Ramos (cell line): ENCODE measurements at regions not wholly inside any gene's neighbourhood (a gene's known extent, or its start where the extent isn't known, plus 50 kb on each side); places are given as distances from the start of the nearest gene placed in this dataset.
"Not testable (repeated sequence)": the region's sequence is repeated elsewhere in the genome, so short reads cannot be mapped to it uniquely, and the experiment has no call there.

Experiments used
- in situ Hi-C: fragments of 300-500 bp; cut with MboI; formaldehyde crosslinking; loops from one replicate; pipeline ENCODE4 v1.14.3; 2022; ENCODE audit warnings: low sequenced_read_pairs; ENCODE audit not compliant: unreplicated experiment

DNA sequence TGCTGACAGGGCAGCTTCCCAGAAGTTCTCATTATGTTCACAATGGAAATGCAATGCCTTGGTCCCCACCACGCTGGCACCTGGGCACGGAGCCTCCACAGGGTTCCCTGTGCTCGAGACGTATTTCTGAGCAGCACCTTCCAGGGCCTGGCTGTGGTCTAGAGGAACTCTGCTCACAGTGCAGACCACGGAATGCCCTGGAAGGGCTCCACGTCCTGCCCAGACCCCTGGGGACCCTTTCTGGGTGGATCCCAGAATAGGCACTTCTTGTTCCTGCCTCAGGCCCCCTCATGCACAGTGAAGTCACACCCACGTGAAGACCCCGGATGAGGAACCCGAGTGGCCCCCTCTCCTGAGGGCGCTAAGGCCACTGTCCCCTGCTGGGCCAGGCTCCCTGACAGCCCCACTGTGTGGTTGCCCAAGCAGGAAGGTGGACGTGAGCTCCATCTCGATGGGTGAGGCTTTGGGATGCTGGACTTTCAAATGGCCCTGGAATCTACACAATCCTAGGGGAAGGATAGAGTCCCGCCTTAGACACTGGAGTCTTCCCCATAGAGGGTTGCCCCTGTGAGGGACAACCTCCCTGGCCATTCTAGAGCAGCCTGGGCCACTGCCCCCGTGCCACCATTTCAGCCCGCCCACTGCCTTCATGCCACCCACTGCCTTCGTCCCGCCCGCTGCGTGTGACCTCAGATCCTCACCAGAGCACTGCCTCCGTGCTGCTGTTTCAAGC is 1106.8 kb downstream of the BRD1 start:
- in situ Hi-C loops = no loop called here

DNA sequence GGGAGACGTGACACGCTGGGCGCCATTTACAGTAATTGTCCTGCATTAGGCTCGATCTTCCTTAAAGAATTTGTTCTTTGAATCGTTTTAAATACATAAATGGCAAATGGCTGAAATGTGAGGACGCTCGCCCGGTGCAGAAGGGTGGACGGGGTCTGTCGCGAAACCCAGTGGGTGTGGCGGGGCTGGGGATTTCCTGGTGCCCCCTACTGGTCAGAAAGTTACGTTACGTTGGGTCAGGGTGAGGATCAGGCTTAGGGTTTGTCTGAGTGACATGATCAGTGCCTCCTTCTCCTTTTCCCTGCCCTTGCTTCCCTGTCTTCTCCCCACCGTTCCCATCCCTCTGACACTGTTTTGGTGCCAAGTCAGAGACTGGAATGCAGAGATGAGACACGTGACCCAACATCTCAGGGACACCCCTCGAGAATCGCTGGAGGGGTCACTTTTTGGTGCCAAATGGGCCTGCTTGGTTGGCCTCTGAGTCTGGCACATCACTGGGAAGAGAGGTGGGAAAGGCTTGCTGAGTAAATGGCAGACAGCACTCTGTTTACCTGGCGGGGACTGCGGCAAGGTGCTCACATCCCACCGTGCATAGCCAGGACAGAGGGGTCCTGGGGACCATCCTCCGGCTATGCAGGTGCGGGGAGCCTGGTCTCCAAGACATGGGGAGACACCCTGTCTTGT is 1107.6 kb downstream of the BRD1 start:
- in situ Hi-C loops = no loop called here

DNA sequence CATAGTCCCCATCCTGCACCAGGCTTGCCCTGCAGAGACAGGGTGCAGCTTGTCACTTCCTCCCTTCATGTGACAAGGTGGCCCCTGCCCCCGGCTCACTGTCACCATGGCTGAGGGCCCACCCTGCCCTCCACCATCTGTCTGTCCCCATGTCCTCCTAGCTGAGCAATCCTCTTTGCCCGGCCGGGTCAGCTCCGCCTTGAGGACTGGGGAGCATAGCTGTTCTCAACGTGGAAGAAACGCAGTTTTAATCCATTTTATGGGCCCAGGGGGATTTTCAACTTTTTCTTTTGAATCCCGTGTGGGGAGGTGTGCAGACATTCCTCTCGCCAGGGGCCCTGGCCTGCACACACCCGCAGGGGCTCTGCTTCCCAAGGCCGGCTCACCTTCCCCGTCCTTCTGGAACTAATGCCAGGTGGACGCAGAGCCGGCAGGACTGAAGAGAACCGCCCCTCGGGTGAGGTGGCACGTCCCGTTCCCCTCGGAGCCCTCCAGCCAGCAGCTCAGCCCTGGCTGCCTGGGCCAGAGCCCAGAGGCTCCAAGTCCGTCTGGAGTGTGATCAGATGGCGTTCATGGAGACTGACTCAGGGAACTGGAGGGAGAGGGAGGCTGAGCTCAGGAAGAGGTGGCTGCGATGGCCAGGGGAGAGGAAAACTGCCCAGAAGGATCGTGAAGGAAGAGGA is 1108.7 kb downstream of the BRD1 start:
- in situ Hi-C loops = no loop called here

DNA sequence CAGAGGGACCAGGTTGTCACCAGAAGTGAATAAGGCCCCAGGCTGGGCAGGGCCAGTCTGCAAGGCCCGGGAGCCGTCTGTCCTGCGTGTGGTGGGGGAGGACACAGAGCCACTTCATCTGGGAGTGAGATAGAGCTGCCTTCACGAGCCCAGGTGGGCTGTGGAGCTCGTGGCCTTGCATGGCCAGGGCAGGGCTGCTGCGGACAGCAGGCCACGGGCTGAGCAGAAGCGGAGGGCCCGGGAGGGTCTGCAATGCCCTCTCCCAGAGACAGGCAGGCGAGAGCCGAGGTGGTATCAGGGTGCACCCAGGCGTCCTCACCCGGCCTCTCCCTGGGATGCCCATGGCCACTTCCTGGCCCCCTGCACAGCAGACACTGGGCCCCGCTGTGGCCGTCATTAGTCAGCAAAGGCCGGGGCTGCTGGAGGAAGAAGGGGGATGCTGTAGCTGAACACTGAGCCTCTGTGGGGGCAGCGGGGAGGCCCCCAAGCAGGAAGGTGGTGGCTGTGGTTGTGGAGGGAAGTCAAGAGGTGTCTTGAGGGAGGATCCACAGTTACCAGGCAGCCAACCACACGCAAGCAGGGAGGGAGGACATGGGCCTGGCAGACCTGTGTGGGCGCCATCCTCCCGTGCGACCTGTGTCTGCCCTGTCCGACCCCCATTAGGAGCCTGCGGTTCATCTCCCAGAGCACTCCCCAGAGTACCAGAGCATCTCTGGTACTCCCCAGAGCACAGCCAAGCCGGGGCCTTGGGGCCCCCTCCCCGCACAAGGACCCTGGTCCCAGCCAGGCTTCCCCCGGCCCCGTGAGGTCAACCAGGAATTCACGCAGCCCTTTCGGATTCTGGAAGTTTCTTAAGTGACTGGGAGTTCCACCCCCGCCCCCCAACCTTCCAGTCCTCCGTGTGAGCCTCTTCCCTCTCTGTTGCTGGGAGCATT is 1109.5 kb downstream of the BRD1 start:
- in situ Hi-C loops = no loop called here

- in situ Hi-C loops = no loop called here
These were observed 1110.4 kb downstream of the BRD1 start for GRCh38 chr22:48717076-48717810.

DNA sequence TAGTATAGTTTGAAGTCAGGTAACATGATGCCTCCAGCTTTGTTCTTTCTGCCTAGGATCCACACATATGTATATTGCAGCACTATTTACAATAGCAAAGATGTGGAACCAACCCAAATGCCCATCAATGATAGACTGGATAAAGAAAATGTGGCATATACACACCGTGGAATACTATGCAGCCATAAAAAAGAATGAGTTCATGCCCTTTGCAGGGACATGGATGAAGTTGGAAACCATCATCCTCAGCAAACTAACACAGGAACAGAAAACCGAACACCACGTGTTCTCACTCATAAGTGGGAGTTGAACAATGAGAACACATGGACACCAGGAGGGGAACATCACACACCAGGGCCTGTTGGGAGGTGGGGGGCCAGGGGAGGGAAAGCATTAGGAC is 1111.5 kb downstream of the BRD1 start:
- in situ Hi-C loops = not testable (repeated sequence)

GRCh38 chr22:48715511-48715910 is 1112.2 kb downstream of the BRD1 start:
- in situ Hi-C loops = no loop called here

GRCh38 chr22:48714231-48714630 is 1113.4 kb downstream of the BRD1 start:
- in situ Hi-C loops = no loop called here

DNA sequence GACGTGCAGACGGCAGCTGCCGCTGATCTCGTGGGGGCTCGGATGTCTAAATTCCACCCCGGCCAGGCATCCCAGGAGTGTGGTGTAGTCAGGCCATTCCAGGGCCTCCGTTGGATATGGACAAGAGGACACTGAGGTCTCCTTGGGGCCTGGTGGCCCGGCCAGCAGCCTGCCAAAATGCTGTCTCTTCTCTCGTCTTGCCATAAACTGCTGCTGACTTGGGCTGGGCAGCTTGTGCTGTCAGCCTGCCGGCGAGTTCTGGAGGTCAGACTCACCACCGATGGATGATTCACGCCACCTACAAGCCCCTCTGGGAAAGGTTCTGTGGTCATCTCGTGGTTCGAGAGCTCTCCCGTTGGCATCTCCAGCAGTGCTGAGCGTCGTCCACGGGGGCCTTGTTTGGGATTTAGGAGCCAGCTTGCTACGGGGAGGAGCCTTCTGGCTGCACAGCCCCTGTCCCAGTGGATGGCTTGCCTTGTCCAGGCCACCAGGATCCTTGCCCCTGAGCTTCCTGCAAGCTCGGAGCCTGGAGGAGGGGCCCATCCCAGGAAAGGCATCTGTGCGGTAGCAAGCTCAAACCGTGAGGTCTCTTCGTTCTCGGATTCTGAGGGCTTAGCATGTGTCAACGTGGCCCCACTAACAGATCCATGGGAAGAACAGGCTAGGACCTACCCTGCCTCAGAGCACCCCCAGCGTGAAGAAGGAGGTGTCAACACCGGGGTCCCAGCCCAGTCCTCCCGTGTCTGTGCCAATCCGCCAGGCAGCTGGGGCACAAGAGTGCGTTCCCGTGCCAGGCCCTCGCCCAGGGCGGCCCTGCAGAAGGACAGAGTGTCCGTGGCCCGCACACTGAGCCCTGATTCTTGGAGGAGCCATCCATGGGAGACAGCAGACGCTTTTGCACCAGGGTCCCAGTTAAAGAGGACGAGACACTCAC is 1114.1 kb downstream of the BRD1 start:
- in situ Hi-C loops = no loop called here

DNA sequence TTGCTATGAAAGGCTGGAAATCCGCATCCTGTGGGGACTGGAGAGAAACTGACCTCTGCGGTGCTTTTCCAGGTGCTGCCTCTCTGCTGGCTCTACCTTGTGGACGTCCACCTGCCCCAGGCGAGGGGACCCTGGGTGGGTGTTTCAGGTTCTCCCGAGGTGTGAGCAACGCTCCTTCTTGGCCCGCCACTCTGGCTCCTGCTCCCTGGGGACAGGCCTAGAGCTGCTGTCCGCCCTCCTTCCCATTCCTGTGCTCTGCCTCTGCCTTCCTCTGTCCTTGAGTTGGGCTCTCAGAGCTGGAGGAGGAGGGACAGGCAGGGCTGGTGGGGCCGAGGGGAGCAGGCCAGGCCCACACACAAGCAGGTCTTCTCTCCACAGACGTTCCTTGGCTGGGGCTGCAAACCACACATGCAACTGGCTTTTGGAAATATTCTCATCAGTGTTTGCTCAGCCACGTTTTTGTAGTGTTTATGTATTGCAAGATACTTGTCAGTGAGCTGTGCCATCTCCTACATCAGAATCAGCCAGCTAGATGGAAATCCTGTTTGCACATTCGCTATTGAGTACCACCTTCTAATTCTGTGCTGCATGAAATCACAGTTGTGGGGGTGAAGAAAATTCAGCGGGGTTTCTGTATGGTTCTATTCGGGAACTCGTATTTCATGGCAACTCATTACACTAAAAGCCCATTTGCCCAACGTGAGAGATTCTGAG is 1115.0 kb downstream of the BRD1 start:
- in situ Hi-C loops = no loop called here

DNA sequence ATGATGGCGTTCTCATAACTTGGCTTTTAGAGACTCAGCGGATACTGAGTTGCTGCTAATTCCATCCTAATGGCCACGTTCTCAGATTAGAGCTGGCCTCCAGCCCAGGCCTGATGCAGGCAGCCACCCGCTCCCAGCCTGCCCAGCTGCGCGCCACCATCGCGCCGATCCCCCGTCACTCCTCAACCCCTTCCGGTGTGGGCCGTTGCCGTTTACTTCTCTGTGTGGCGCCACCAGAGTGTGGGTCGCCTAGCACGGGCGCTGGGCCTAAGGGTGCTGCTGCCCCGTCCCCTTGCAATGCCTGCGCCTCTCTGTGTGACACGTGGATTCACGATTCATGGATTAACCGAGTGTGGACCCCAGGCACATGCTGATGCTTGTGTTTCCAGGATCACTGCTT is 1116.0 kb downstream of the BRD1 start:
- in situ Hi-C loops = no loop called here

DNA sequence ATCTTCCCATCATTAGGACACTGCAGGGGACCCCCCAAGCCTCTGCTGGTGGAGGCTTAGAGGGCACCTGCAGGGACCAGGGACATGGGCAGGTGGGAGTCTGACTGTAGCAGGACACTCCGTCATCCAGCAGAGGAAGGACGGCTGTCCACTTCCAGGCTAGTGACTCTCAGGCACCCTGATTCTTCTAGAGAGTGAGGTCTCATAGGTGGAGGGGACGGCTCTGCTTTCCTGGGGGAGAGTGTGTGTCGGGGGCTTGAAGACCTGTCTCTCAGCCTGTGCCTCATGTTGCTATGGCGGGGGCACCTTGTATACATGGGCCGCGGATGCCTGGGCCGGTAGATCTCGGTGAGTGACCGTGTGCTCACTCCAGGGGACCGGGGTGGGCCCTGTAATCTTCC is 1116.6 kb downstream of the BRD1 start:
- in situ Hi-C loops = no loop called here

DNA sequence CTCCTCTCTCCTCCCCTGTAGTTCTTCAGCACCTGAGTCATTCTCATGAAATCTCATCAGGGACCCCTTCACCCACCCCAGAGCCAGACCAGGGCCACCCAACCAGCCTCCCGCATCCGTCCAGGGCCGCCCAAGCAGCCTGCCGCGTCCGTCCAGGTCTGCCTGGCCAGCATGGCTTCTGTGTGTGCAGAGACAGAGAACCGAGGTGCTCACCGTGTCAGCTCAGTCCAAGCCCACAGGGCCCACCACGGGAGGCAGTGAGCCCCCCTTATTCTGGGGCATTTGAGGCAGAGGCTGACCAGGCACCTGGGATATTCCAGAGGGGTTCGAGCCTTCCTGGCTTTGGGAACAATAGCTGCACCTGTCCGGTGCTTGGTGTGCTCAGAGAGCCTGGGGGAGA is 1117.3 kb downstream of the BRD1 start:
- in situ Hi-C loops = no loop called here

DNA sequence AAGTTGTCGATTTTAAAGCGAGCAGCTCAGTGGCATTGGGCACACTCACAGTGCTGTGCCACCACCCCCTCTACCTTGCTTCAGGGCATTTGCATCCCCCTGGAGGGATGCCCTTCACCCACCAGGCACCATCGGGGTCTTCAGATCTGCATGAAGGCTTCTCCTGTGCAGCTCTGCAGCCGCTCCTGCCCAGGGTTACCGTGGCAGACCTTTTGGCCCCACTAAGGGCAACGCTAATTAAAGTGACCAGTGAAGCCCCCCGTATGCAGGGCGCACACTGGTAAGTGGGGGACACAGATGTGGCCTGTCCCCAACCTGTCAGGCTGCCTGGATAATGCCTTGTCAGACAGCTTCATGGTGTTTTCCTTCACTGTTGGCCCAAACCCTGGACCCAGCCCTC is 1117.7 kb downstream of the BRD1 start:
- in situ Hi-C loops = no loop called here

- in situ Hi-C loops = no loop called here
These were observed 1118.2 kb downstream of the BRD1 start for GRCh38 chr22:48709453-48709852.

DNA sequence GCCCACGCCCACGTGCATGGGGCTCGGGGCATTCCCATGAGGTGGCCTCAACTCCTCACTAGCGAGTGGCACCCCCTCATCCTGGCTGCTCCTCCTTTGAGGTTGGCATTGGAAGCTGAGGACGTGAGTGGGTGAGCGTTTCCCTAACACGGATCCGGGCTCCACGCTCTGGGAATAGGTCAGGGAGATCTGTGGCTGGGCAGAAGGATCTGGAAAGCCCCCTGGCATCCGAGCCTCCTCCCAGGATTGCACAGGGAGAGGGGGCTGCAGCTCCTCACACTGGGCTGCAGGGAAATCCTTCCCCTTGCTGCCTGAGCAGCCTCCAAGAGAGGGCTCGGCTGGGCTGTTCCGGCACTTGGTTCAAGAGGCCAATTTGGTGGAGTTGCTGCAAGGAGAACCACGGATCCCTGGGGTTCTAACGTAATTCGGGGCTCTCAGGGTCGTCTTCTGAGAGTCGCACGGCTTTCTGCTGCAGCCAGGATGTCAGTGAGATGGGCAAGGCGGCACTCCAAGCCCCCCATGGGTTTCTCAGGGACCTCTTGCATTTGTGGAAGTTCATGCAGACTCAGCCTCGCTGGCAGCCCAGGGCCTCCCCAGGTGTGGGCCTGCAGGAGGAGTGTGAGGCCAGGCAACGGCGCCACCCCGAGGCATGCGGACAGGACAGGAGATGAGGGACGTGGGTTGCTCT is 1119.0 kb downstream of the BRD1 start:
- in situ Hi-C loops = no loop called here

GRCh38 chr22:48707763-48708557 is 1119.7 kb downstream of the BRD1 start:
- in situ Hi-C loops = no loop called here
